ENCODE measurements at regions not wholly inside any gene's neighbourhood (a gene's known extent, or its start where the extent isn't known, plus 50 kb on each side); places are given as distances from the start of the nearest gene placed in this dataset.

DNA sequence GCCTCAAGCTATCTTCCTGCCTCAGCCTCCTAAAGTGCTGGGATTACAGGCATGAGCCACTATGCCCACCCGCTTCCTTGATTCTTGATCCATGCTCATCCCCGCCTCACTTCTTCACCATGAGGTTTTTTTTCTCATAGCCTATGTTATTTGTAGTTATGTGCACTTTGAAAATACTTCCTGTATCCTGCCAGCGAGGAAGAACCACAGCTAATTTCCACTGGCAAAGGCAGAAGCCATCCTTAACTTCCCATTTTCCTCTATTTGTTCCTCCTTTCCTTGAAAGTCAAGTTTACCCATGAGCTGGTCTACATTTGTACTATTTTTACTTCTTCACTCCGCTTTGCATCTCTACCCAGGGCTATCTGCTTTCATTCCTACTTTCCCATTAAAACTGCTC, 189.7 kb upstream of the ZFHX3 start (continued):
- TF ChIP-seq, protein P1, sequence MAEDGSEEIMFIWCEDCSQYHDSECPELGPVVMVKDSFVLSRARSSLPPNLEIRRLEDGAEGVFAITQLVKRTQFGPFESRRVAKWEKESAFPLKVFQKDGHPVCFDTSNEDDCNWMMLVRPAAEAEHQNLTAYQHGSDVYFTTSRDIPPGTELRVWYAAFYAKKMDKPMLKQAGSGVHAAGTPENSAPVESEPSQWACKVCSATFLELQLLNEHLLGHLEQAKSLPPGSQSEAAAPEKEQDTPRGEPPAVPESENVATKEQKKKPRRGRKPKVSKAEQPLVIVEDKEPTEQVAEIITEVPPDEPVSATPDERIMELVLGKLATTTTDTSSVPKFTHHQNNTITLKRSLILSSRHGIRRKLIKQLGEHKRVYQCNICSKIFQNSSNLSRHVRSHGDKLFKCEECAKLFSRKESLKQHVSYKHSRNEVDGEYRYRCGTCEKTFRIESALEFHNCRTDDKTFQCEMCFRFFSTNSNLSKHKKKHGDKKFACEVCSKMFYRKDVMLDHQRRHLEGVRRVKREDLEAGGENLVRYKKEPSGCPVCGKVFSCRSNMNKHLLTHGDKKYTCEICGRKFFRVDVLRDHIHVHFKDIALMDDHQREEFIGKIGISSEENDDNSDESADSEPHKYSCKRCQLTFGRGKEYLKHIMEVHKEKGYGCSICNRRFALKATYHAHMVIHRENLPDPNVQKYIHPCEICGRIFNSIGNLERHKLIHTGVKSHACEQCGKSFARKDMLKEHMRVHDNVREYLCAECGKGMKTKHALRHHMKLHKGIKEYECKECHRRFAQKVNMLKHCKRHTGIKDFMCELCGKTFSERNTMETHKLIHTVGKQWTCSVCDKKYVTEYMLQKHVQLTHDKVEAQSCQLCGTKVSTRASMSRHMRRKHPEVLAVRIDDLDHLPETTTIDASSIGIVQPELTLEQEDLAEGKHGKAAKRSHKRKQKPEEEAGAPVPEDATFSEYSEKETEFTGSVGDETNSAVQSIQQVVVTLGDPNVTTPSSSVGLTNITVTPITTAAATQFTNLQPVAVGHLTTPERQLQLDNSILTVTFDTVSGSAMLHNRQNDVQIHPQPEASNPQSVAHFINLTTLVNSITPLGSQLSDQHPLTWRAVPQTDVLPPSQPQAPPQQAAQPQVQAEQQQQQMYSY (CRISPR knock-in tag; IDR thresholded peaks at IDR 0.05) = no peak

DNA sequence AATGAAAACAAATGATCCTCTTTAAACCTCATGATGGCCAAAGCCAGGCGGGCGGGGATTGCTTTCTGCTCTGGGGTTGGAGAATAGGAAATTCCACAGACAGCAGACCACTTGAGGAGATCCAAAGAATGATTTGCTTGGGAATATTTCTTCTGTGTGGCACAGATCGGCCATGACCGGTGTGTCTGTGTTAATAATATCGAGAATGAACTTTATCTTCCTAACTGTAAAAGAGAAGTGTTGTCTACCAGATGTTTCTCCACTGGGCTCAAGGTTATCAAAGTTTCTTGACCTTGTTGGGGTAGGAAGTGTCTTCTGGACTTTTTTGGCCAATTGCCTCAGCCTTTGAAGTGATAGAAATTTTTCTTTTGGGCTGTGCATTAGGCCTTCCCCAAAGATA, 186.6 kb upstream of the ZFHX3 start:
- ChIA-PET CTCF (no interaction called here), SMC1A (ENCODE audit: uncharacterized antibody, unreplicated experiment) (no interaction called here), POLR2A (no interaction called here), RAD21 (ENCODE audit: unreplicated experiment) (no interaction called here)
- no peak for DNase-seq (ENCODE audit: low read depth, low spot score)
- Histone ChIP-seq H3K27me3 (replicated peaks in 1 of 2; ENCODE audit: control insufficient read depth in 2 of 2, insufficient read depth in 2 of 2, low read length in 1 of 2) (no peaks in the 10 kb centered on the region), H3K4me2 (ENCODE audit: control insufficient read depth, insufficient read depth) (no peak overlapping the region), H3K36me3 (ENCODE audit: control insufficient read depth in 2 of 2, insufficient read depth in 2 of 2, low read length in 1 of 2) (no peaks in the 10 kb centered on the region), H3K9ac (ENCODE audit: control insufficient read depth, insufficient read depth, low read length) (no peak overlapping the region), H4K20me1 (ENCODE audit: control insufficient read depth, insufficient read depth) (no peaks in the 10 kb centered on the region), H2AFZ (ENCODE audit: control insufficient read depth, low read depth, low read length) (no peak overlapping the region), H3K9me3 (replicated peaks; ENCODE audit: control insufficient read depth, insufficient read depth, low read length) (no peaks in the 10 kb centered on the region), H3K4me3 (no peak overlapping the region), H3K4me1 (ENCODE audit: control insufficient read depth, insufficient read depth, low read length) (no peaks in the 10 kb centered on the region), H3K79me2 (ENCODE audit: control insufficient read depth, insufficient read depth, low read length) (no peaks in the 10 kb centered on the region), H3K27ac (ENCODE audit: control insufficient read depth, insufficient read depth) (no peak overlapping the region)
- BruUV-seq (replicated peaks) = no TSS peak
- intact Hi-C loops (cut with micrococcal nuclease; ENCODE audit: unreplicated experiment) = no loop called here
- WGBS (ENCODE audit: insufficient coverage, insufficient replicate concordance, low lambda C conversion rate, missing lambda C conversion rate) = 80% methylated on average over 5 of the region's 5 CpGs
- in situ Hi-C loops (cut with MboI) = no loop called here
- no peak for ATAC-seq
- no peak for FAIRE-seq
- TF ChIP-seq, protein P2, sequence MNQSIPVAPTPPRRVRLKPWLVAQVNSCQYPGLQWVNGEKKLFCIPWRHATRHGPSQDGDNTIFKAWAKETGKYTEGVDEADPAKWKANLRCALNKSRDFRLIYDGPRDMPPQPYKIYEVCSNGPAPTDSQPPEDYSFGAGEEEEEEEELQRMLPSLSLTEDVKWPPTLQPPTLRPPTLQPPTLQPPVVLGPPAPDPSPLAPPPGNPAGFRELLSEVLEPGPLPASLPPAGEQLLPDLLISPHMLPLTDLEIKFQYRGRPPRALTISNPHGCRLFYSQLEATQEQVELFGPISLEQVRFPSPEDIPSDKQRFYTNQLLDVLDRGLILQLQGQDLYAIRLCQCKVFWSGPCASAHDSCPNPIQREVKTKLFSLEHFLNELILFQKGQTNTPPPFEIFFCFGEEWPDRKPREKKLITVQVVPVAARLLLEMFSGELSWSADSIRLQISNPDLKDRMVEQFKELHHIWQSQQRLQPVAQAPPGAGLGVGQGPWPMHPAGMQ (IDR thresholded peaks at IDR 0.05; ENCODE audit: borderline replicate concordance) = no peak
- TF ChIP-seq SRF (IDR thresholded peaks at IDR 0.05; ENCODE audit: low read depth in 2 of 2, low read length in 2 of 2) = no peak
- TF ChIP-seq NFYA (IDR thresholded peaks at IDR 0.05; ENCODE audit: borderline replicate concordance, low read depth, low read length) = no peak
- TF ChIP-seq MEF2A (IDR thresholded peaks at IDR 0.05; ENCODE audit: insufficient read depth, low read depth, low read length) = no peak
- TF ChIP-seq NFIC (IDR thresholded peaks at IDR 0.05; ENCODE audit: low read depth, low read length) = no peak
- TF ChIP-seq, protein P3, sequence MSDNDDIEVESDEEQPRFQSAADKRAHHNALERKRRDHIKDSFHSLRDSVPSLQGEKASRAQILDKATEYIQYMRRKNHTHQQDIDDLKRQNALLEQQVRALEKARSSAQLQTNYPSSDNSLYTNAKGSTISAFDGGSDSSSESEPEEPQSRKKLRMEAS (IDR thresholded peaks at IDR 0.05; ENCODE audit: low read depth, low read length) = no peak
- TF ChIP-seq, protein P4, sequence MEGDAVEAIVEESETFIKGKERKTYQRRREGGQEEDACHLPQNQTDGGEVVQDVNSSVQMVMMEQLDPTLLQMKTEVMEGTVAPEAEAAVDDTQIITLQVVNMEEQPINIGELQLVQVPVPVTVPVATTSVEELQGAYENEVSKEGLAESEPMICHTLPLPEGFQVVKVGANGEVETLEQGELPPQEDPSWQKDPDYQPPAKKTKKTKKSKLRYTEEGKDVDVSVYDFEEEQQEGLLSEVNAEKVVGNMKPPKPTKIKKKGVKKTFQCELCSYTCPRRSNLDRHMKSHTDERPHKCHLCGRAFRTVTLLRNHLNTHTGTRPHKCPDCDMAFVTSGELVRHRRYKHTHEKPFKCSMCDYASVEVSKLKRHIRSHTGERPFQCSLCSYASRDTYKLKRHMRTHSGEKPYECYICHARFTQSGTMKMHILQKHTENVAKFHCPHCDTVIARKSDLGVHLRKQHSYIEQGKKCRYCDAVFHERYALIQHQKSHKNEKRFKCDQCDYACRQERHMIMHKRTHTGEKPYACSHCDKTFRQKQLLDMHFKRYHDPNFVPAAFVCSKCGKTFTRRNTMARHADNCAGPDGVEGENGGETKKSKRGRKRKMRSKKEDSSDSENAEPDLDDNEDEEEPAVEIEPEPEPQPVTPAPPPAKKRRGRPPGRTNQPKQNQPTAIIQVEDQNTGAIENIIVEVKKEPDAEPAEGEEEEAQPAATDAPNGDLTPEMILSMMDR (IDR thresholded peaks at IDR 0.05 in 2 of 3, conservative IDR thresholded peaks at IDR 0.05 in 1 of 3; ENCODE audit: control insufficient read depth in 2 of 3, extremely low read depth in 1 of 3, insufficient read depth in 1 of 3, low read depth in 3 of 3, low read length in 3 of 3) = no peak
- TF ChIP-seq, protein P5, sequence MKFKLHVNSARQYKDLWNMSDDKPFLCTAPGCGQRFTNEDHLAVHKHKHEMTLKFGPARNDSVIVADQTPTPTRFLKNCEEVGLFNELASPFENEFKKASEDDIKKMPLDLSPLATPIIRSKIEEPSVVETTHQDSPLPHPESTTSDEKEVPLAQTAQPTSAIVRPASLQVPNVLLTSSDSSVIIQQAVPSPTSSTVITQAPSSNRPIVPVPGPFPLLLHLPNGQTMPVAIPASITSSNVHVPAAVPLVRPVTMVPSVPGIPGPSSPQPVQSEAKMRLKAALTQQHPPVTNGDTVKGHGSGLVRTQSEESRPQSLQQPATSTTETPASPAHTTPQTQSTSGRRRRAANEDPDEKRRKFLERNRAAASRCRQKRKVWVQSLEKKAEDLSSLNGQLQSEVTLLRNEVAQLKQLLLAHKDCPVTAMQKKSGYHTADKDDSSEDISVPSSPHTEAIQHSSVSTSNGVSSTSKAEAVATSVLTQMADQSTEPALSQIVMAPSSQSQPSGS (IDR thresholded peaks at IDR 0.05; ENCODE audit: low read length) = no peak
- no peak for TF ChIP-seq FOXM1 (IDR thresholded peaks at IDR 0.05; ENCODE audit: low read depth, low read length)
- TF ChIP-seq CBFB (IDR thresholded peaks at IDR 0.05; ENCODE audit: low read depth) = no peak
- TF ChIP-seq SMC3 (IDR thresholded peaks at IDR 0.05; ENCODE audit: borderline replicate concordance, low read length) = no peak
- TF ChIP-seq, protein P6, sequence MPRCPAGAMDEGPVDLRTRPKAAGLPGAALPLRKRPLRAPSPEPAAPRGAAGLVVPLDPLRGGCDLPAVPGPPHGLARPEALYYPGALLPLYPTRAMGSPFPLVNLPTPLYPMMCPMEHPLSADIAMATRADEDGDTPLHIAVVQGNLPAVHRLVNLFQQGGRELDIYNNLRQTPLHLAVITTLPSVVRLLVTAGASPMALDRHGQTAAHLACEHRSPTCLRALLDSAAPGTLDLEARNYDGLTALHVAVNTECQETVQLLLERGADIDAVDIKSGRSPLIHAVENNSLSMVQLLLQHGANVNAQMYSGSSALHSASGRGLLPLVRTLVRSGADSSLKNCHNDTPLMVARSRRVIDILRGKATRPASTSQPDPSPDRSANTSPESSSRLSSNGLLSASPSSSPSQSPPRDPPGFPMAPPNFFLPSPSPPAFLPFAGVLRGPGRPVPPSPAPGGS (IDR thresholded peaks at IDR 0.05; ENCODE audit: borderline replicate concordance, insufficient read depth, low read depth, low read length, poor library complexity, severe bottlenecking) = no peak
